Neutrophil (primary cell): ENCODE measurements at regions not wholly inside any gene's neighbourhood (a gene's known extent, or its start where the extent isn't known, plus 50 kb on each side); places are given as distances from the start of the nearest gene placed in this dataset.
"Not testable (repeated sequence)": the region's sequence is repeated elsewhere in the genome, so short reads cannot be mapped to it uniquely, and the experiment has no call there.

Experiments
- H3K27ac ChIP-seq: fragments of 200-600 bp; sonication (generic); 2 replicates; pipeline ENCODE4 v1.5.1; 2016; ENCODE audit warnings: mild to moderate bottlenecking, moderate library complexity
- H3K27me3 ChIP-seq: fragments of 200-600 bp; sonication (generic); 2 replicates; pipeline ENCODE4 v1.6.0; 2016; ENCODE audit warnings: mild to moderate bottlenecking
- H3K36me3 ChIP-seq: fragments of 200-600 bp; sonication (generic); 2 replicates; pipeline ENCODE4 v1.5.1; 2017
- H3K4me1 ChIP-seq, 2 experiments: fragments of 200-600 bp in 1 of 2; sonication (generic) in 1 of 2; 1 replicate in 1 of 2; 2 replicates in 1 of 2; pipeline versions ENCODE4 v1.5.1 to v1.6.1; 2013 to 2016; ENCODE audit warnings: low read depth in 1 of 2, low read length in 1 of 2, mild to moderate bottlenecking in 1 of 2, moderate library complexity in 1 of 2; ENCODE audit not compliant: control insufficient read depth in 1 of 2, insufficient read depth in 1 of 2
- H3K4me3 ChIP-seq, 2 experiments: fragments of 200-600 bp in 1 of 2; sonication (generic) in 1 of 2; 1 replicate in 1 of 2; 2 replicates in 1 of 2; pipeline ENCODE4 v1.5.1; 2013 to 2016; ENCODE audit warnings: low read depth in 1 of 2, low read length in 1 of 2, mild to moderate bottlenecking in 1 of 2, moderate library complexity in 1 of 2
- H3K9me3 ChIP-seq: fragments of 200-600 bp; sonication (generic); 2 replicates; pipeline ENCODE4 v1.5.1; 2016
- TF ChIP-seq, protein P1 (sequence below): fragments of 200-600 bp; sonication (generic); IDR thresholded peaks from 2 replicates; pipeline ENCODE4 v1.5.1; 2016; ENCODE audit warnings: antibody characterized with exemption

DNA sequence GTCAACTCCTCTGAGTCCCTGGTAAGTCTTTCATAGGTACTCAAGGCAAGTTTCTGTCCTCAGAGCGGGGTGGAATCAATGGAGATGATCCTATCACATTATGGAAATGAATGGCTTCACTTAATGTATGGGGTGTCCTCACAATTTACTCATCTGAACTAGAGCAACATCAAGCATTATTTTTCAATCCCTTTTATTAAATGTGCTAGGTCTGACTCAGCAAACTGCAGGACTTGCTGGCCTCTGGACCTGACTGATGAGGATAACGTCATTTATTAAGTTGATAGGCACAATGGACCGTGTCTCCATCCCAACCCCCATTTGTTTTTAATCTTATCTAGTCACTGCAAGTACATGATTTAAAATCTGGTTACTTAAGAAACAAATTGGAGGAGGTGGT, 259.2 kb downstream of the NUF2 start:
- Histone ChIP-seq H3K4me1 (no peaks in the 10 kb centered on the region), H3K36me3 (no peaks in the 10 kb centered on the region), H3K9me3 (no peaks in the 10 kb centered on the region), H3K27ac (no peak overlapping the region), H3K4me3 (no peak overlapping the region), H3K27me3 (no peaks in the 10 kb centered on the region)
- TF ChIP-seq, protein P1, sequence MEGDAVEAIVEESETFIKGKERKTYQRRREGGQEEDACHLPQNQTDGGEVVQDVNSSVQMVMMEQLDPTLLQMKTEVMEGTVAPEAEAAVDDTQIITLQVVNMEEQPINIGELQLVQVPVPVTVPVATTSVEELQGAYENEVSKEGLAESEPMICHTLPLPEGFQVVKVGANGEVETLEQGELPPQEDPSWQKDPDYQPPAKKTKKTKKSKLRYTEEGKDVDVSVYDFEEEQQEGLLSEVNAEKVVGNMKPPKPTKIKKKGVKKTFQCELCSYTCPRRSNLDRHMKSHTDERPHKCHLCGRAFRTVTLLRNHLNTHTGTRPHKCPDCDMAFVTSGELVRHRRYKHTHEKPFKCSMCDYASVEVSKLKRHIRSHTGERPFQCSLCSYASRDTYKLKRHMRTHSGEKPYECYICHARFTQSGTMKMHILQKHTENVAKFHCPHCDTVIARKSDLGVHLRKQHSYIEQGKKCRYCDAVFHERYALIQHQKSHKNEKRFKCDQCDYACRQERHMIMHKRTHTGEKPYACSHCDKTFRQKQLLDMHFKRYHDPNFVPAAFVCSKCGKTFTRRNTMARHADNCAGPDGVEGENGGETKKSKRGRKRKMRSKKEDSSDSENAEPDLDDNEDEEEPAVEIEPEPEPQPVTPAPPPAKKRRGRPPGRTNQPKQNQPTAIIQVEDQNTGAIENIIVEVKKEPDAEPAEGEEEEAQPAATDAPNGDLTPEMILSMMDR: no peak

DNA sequence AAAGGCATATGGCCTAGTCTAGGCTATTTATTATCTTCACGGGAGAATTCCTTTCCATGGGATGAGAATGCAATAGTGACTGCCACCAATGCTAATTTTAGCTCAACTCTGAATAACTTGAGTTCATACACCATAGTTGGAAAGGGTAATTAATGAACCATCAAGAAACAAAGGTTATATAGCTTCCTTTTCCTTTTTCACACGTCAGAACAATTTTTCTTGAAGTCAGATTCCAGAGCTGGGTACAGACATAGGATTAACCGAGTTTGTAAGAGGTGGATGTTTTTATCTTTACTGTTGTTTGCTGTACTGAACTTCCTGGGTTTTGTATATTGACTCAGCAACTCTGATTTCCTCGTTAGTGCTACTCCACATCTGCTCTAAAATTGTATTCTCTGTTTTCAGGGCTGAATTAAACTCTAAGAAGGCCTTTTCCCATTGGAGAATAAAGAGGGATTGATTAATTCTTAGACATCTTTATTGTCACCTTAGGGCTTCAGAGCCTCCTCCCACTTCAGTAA, 262.0 kb downstream of the NUF2 start:
- no peak overlapping the region for H3K27ac ChIP-seq
- H3K4me3 ChIP-seq: no peak overlapping the region
- H3K9me3 ChIP-seq: no peaks in the 10 kb centered on the region
- H3K36me3 ChIP-seq: no peaks in the 10 kb centered on the region
- TF ChIP-seq, protein P1: no peak
- no peaks in the 10 kb centered on the region for H3K4me1 ChIP-seq
- H3K27me3 ChIP-seq: no peaks in the 10 kb centered on the region

DNA sequence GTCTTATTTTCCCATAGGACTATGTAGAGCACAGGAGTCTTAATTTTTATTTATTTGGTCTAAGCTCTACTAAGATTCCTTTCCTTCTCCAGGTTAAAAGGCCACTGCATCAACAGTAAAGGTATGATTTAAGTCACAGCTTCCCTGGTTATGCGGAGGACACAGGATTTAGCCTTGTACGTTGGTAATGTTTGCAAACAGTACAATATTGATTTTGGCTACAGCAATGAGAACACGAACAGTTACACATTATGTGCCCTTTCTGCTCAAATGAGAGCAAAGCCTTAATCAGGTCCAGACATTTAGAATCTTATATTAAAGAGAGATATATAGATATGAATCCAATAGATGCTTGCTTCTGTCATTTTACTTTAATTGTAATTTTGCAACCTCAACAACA, 264.0 kb downstream of the NUF2 start:
- no peaks in the 10 kb centered on the region for H3K4me1 ChIP-seq
- no peaks in the 10 kb centered on the region for H3K27me3 ChIP-seq
- no peak overlapping the region for H3K27ac ChIP-seq
- no peaks in the 10 kb centered on the region for H3K36me3 ChIP-seq
- H3K4me3 ChIP-seq: no peak overlapping the region
- TF ChIP-seq, protein P1: no peak
- H3K9me3 ChIP-seq: no peaks in the 10 kb centered on the region

DNA sequence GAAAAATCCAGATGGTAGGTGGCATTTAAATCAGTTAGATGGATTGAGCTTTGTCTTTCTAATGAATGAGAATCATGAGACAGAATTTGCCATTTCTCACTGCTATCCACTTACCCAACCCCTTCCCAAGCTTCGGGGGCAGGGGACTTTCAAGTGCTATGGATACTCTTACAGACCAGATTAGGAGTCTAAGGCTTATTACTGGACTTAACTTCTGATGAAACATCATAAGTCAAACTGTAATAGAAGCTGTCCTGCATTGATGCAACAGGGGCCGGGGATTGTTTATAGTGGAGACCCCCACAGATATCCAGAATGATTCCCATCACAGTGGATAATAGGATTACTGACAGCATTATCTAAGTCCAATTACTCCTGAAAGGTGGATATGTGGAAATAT, 267.0 kb downstream of the NUF2 start:
- Histone ChIP-seq H3K4me3 (no peak overlapping the region), H3K36me3 (no peaks in the 10 kb centered on the region), H3K27me3 (no peaks in the 10 kb centered on the region), H3K9me3 (no peaks in the 10 kb centered on the region), H3K27ac (no peak overlapping the region), H3K4me1 (no peaks in the 10 kb centered on the region)
- TF ChIP-seq, protein P1: no peak

DNA sequence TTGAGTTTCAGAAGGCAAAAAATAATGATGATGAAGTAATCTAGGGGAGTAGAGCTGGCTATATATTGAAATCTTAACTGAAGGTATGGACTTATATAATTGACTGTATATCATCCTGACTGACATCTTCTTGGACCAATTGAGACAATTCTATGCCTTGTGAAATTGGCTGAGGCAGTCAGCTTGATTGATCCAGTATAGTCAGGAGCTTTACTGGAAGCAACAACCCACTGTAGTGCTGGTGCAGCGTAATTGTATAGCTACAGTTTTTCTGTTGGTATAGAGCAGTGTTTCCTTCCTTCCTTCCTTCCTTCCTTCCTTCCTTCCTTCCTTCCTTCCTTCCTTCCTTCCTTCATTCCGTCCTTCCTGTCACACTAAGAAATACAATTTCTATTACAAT, 268.0 kb downstream of the NUF2 start:
- H3K4me1 ChIP-seq: no peaks in the 10 kb centered on the region
- no peaks in the 10 kb centered on the region for H3K27me3 ChIP-seq
- TF ChIP-seq, protein P1: no peak
- no peak overlapping the region for H3K4me3 ChIP-seq
- no peak overlapping the region for H3K27ac ChIP-seq
- H3K36me3 ChIP-seq: no peaks in the 10 kb centered on the region
- no peaks in the 10 kb centered on the region for H3K9me3 ChIP-seq

DNA sequence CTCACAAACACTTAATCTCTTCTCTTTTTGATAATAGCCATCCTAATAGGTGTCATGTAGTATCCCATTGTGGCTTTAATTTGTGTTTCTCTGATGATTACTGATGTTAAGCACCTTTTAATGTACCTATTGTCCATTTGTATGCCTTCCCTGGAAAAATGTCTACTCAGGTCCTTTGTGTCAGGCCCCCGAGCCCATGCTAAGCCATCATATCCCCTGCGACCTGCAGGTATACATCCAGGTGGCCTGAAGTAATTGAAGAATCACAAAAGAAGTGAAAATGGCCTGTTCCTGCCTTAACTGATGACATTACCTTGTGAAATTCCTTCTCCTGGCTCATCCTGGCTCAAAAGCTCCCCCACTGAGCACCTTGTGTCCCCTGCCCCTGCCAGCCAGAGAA, 269.4 kb downstream of the NUF2 start:
- H3K36me3 ChIP-seq, H3K9me3 ChIP-seq, H3K27ac ChIP-seq, H3K4me1 ChIP-seq, H3K27me3 ChIP-seq, H3K4me3 ChIP-seq: not testable (repeated sequence)

DNA sequence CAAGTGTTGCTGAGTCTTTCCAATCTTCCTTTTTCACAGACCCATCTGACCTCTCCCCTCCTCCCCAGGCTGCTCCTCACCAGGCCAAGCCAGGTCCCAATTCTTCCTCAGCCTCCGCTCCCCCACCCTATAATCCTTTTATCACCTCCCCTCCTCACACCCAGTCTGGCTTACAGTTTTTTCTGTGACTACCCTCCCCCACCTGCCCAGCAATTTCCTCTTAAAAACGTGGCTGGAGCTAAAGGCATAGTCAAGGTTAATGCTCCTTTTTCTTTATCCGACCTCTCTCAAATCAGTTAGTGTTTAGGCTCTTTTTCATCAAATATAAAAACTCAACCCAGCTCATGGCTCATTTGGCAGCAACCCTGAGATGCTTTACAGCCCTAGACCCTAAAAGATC, 270.9 kb downstream of the NUF2 start:
- H3K4me3 ChIP-seq, H3K36me3 ChIP-seq, H3K4me1 ChIP-seq, H3K9me3 ChIP-seq, H3K27me3 ChIP-seq, H3K27ac ChIP-seq: not testable (repeated sequence)

DNA sequence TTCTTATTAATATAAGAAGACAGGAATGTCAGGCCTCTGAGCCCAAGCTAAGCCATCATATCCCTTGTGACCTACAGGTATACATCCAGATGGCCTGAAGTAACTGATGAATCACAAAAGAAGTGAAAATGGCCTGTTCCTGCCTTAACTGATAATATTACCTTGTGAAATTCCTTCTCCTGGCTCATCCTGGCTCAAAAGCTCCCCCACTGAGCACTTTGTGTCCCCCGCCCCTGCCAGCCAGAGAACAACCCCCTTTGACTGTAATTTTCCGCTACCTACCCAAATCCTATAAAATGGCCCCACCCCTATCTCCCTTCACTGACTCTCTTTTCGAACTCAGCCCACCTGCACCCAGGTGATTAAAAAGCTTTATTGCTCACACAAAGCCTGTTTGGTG, 274.4 kb downstream of the NUF2 start:
- H3K4me1 ChIP-seq, H3K36me3 ChIP-seq, H3K27ac ChIP-seq, H3K4me3 ChIP-seq, H3K27me3 ChIP-seq, H3K9me3 ChIP-seq: not testable (repeated sequence)
